ENCODE measurements at regions not wholly inside any gene's neighbourhood (a gene's known extent, or its start where the extent isn't known, plus 50 kb on each side); places are given as distances from the start of the nearest gene placed in this dataset.

DNA sequence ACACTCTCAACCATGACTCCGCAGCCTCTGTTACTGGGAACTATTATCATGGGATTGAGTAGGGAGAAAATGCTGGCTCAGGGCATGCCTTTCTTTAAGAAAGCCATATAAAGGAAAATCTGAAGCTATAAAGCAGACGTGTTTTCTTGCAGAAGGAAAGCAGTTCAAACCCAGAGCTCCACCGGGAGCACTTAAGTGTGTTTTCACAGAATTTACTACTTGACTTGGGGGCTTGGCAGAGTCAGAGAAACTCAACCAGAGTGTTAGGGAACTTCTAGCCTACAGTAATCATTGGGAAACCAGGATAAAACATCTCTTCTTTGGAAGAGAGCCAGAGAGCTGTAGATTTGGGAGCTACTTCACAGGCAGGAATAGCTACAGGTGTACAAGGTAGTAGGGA, 283.4 kb upstream of the ADRA1B start:
- Histone ChIP-seq H3K36me3 (ENCODE audit: control insufficient read depth, insufficient read depth, low read length) (no peaks in the 10 kb centered on the region), H3K9me3 (replicated peaks; ENCODE audit: control insufficient read depth, low read depth, low read length) (no peaks in the 10 kb centered on the region), H3K4me3 (ENCODE audit: low read length) (no peak overlapping the region), H3K27ac (ENCODE audit: low read length) (no peak overlapping the region), H3K4me1 (ENCODE audit: control insufficient read depth, insufficient read depth, low read length) (no peaks in the 10 kb centered on the region), H3K27me3 (ENCODE audit: control insufficient read depth, insufficient read depth, low read length) (no peaks in the 10 kb centered on the region)
- peak; percentile 20 for DNase-seq
- 17% methylated on average over 1 of the region's 3 CpGs for WGBS (ENCODE audit: insufficient coverage)

DNA sequence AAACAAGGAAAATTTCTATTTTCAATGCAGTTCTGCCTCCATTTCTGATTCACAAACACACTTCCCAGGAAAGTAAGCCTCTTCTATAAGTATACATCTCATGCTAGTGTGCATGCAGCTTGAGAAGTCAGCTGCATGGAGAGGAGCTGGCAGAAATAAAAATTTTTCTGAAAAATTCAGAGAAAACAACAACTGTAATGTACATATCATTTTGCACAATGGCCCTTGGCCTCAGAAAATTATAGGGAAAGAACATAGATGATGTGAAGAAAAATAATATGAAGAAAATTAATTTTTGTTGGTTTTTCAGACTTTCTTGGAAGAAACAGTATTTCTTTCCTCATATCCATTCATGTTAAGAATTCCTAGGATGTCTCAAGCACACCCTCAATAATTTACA, 277.8 kb upstream of the ADRA1B start:
- Histone ChIP-seq H3K4me1 (ENCODE audit: control insufficient read depth, insufficient read depth, low read length) (peaks cover 4% of the 10 kb centered on the region), H3K36me3 (ENCODE audit: control insufficient read depth, insufficient read depth, low read length) (no peaks in the 10 kb centered on the region), H3K27me3 (ENCODE audit: control insufficient read depth, insufficient read depth, low read length) (no peaks in the 10 kb centered on the region), H3K4me3 (ENCODE audit: low read length) (no peak overlapping the region), H3K9me3 (replicated peaks; ENCODE audit: control insufficient read depth, low read depth, low read length) (no peaks in the 10 kb centered on the region), H3K27ac (ENCODE audit: low read length) (no peak overlapping the region)
- no peak for DNase-seq

DNA sequence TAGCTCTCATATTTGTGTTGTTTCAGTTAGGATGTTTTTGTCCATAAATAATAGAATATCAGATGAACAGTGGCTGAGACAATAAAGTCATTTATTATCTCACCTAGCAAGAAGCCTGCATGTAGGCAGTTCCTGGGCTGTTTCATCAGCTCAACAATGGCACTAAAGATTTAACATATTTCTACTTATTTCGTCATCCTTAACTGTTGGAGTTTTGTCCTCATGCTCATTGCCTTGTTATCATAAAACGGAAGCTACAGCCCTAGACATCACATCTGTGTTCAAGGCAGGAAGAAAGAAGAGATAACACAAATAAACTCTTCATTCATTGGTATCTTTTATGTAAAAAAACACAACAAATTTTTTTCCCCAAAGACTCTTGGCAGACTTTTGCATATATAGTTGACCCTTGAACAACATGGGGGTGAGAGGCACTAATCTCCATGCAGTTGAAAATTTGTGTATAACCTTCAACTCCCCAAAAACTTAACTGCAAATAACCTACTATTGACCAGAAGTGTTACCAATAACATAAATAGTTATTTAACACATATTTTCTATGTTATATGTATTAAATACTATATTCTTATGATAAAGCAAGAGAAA, 277.2 kb upstream of the ADRA1B start:
- H3K36me3 ChIP-seq (ENCODE audit: control insufficient read depth, insufficient read depth, low read length) = no peaks in the 10 kb centered on the region
- H3K4me3 ChIP-seq (ENCODE audit: low read length) = no peak overlapping the region
- H3K27ac ChIP-seq (ENCODE audit: low read length) = no peak overlapping the region
- H3K4me1 ChIP-seq (ENCODE audit: control insufficient read depth, insufficient read depth, low read length) = peaks cover 4% of the 10 kb centered on the region
- no CpG with 5 or more reads among the region's 2 CpGs for WGBS (ENCODE audit: insufficient coverage)
- DNase-seq = no peak
- no peaks in the 10 kb centered on the region for H3K27me3 ChIP-seq (ENCODE audit: control insufficient read depth, insufficient read depth, low read length)
- H3K9me3 ChIP-seq (replicated peaks; ENCODE audit: control insufficient read depth, low read depth, low read length) = no peaks in the 10 kb centered on the region

DNA sequence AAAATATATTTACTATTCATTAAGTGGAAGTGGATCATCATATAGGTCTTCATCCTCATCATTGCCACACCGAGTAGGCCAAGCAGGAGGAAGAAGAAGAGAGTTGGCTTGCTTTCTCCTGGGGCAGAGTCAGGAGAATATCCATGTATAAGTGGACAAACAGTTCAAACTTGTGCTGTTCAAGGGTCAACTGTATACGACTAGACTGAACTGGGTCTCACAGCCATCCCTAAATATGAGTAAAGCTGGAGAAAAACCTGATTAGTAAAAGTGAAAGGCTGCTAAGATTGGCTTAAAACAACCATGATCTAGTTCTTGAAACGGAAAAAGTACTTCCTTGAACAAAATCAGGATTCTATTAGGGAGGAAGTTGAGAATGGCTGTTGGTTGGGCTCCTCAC, 276.7 kb upstream of the ADRA1B start:
- no peaks in the 10 kb centered on the region for H3K9me3 ChIP-seq (replicated peaks; ENCODE audit: control insufficient read depth, low read depth, low read length)
- no peak overlapping the region for H3K4me3 ChIP-seq (ENCODE audit: low read length)
- H3K27ac ChIP-seq (ENCODE audit: low read length) = no peak overlapping the region
- peaks cover 4% of the 10 kb centered on the region for H3K4me1 ChIP-seq (ENCODE audit: control insufficient read depth, insufficient read depth, low read length)
- WGBS (ENCODE audit: insufficient coverage) = no CpG with 5 or more reads among the region's 3 CpGs
- no peaks in the 10 kb centered on the region for H3K36me3 ChIP-seq (ENCODE audit: control insufficient read depth, insufficient read depth, low read length)
- no peaks in the 10 kb centered on the region for H3K27me3 ChIP-seq (ENCODE audit: control insufficient read depth, insufficient read depth, low read length)
- no peak for DNase-seq

DNA sequence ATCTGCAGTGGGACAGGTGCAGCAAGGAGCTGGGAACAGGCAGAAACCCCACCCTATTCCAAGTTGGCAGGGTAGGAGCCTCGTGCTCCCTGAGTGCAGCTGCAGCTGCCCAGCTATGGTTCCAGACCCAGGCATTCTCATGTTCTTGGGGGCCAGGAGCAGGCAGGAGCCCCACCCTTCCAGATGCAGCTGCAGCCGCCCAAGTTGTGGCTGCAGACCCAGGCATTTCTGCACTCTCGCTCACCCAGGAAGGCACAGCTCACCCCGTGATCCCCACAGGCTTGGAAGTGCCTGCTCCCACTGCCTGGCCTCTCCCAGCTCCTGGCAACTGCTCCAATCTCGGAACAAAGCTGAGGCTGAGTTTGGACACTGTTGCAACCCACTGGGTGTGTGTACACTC, 275.8 kb upstream of the ADRA1B start:
- Histone ChIP-seq H3K4me3 (ENCODE audit: low read length) (no peak overlapping the region), H3K36me3 (ENCODE audit: control insufficient read depth, insufficient read depth, low read length) (no peaks in the 10 kb centered on the region), H3K9me3 (replicated peaks; ENCODE audit: control insufficient read depth, low read depth, low read length) (no peaks in the 10 kb centered on the region), H3K4me1 (ENCODE audit: control insufficient read depth, insufficient read depth, low read length) (peaks cover 4% of the 10 kb centered on the region), H3K27ac (ENCODE audit: low read length) (no peak overlapping the region), H3K27me3 (ENCODE audit: control insufficient read depth, insufficient read depth, low read length) (no peaks in the 10 kb centered on the region)
- WGBS (ENCODE audit: insufficient coverage) = 77% methylated on average over 5 of the region's 5 CpGs
- peak; percentile 17 for DNase-seq

DNA sequence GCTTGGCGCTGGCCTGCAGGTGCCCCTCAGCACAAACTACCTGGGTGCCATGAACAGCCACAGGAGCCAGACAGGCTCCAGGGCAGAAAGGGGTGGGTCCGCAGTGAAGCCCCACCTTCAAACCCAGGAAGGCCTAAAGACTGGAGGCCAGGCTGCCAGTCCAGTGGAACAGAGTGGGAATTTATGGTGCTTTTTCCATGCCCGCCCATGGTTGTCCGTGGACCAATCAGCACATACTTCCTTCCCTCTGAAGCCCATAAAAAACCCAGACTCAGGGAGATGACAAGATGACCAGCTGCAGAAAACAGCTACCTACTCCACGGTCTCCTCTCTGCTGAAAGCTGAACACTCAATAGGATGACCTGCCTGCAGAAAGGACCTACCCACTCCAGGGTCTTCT, 275.4 kb upstream of the ADRA1B start:
- DNase-seq = no peak
- Histone ChIP-seq H3K4me3 (ENCODE audit: low read length) (no peak overlapping the region), H3K27ac (ENCODE audit: low read length) (no peak overlapping the region), H3K36me3 (ENCODE audit: control insufficient read depth, insufficient read depth, low read length) (no peaks in the 10 kb centered on the region), H3K4me1 (ENCODE audit: control insufficient read depth, insufficient read depth, low read length) (peaks cover 4% of the 10 kb centered on the region), H3K27me3 (ENCODE audit: control insufficient read depth, insufficient read depth, low read length) (no peaks in the 10 kb centered on the region), H3K9me3 (replicated peaks; ENCODE audit: control insufficient read depth, low read depth, low read length) (no peaks in the 10 kb centered on the region)
- 86% methylated on average over 4 of the region's 5 CpGs for WGBS (ENCODE audit: insufficient coverage)

DNA sequence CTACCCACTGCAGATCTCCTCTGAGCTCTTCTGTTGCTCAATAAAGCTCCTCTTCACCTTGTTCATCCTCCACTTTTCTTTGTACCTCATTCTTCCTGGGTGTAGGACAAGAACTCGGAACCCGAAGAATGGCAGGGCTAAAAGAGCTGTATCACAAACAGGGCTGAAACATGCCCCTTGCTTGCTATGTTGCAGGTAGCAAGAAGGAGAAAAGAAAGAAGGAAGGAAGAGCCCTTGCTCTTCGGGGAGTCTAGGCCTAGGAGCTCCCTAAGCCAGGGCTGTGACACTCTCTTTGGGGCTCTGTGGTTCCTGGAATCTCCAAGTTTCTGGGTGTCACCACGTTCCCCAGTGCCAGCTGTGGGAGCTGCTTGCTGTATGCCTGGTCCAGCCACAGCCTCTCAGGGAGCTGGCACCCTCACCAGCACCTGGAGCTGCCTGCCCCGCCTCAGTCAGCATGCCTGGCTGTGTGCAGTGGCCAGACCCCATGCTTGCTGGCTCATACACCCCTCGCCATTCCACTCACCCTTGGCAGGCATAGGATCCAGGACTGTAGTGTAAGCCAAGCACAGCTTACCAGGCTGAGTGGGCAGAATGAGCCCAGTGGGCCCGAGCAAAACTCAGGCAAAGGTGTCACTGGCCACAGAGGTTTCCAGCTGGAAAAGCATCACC, 274.8 kb upstream of the ADRA1B start:
- no peaks in the 10 kb centered on the region for H3K9me3 ChIP-seq (replicated peaks; ENCODE audit: control insufficient read depth, low read depth, low read length)
- H3K36me3 ChIP-seq (ENCODE audit: control insufficient read depth, insufficient read depth, low read length) = no peaks in the 10 kb centered on the region
- WGBS (ENCODE audit: insufficient coverage) = 84% methylated on average over 5 of the region's 7 CpGs
- peaks cover 4% of the 10 kb centered on the region for H3K4me1 ChIP-seq (ENCODE audit: control insufficient read depth, insufficient read depth, low read length)
- H3K27me3 ChIP-seq (ENCODE audit: control insufficient read depth, insufficient read depth, low read length) = no peaks in the 10 kb centered on the region
- no peak overlapping the region for H3K27ac ChIP-seq (ENCODE audit: low read length)
- no peak for DNase-seq
- H3K4me3 ChIP-seq (ENCODE audit: low read length) = no peak overlapping the region

DNA sequence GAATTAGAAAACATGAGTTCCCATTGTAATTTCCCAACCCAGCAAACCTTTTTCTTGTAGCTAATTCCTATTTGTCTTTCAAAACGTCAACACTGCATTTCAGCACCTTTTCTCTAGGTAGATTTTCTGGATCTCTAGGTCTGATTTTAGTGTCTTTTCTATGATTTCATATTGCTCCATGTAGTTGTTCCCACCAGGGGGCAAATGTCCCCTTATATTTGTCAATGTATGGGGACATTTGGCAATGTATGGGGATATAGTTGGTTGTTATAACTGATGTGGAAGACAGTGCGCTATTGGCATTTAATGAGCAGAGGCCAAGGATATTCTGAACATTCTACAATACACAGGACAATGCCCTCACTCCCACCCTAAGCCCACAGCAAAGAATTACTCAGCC, 273.9 kb upstream of the ADRA1B start:
- H3K4me1 ChIP-seq (ENCODE audit: control insufficient read depth, insufficient read depth, low read length) = peaks cover 4% of the 10 kb centered on the region
- no peak overlapping the region for H3K27ac ChIP-seq (ENCODE audit: low read length)
- no peaks in the 10 kb centered on the region for H3K36me3 ChIP-seq (ENCODE audit: control insufficient read depth, insufficient read depth, low read length)
- no CpG with 5 or more reads among the region's 2 CpGs for WGBS (ENCODE audit: insufficient coverage)
- H3K27me3 ChIP-seq (ENCODE audit: control insufficient read depth, insufficient read depth, low read length) = no peaks in the 10 kb centered on the region
- no peaks in the 10 kb centered on the region for H3K9me3 ChIP-seq (replicated peaks; ENCODE audit: control insufficient read depth, low read depth, low read length)
- no peak overlapping the region for H3K4me3 ChIP-seq (ENCODE audit: low read length)
- no peak for DNase-seq

DNA sequence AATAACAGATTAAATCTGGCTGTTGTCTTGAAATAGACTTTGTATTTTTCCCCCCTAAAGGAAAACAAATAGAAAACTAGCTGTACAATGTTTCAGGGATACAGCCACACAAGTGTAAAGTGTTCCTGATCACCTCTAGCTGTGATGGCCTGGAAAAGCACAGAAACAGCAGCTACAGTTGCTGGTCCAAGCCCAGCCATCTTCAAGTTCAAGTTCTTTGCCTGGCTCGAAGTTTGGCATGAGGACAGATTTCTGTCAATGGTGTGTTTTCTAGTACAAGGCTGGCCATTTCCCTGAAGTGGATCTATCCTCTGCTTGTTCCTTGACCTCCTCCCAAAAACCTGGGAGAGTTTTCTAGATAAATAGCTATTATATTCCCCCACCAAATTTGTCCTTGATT, 272.2 kb upstream of the ADRA1B start:
- H3K36me3 ChIP-seq (ENCODE audit: control insufficient read depth, insufficient read depth, low read length) = no peaks in the 10 kb centered on the region
- WGBS (ENCODE audit: insufficient coverage) = no CpG with 5 or more reads among the region's 1 CpG
- no peak overlapping the region for H3K27ac ChIP-seq (ENCODE audit: low read length)
- DNase-seq = no peak
- no peaks in the 10 kb centered on the region for H3K9me3 ChIP-seq (replicated peaks; ENCODE audit: control insufficient read depth, low read depth, low read length)
- H3K4me1 ChIP-seq (ENCODE audit: control insufficient read depth, insufficient read depth, low read length) = peaks cover 4% of the 10 kb centered on the region
- H3K4me3 ChIP-seq (ENCODE audit: low read length) = no peak overlapping the region
- no peaks in the 10 kb centered on the region for H3K27me3 ChIP-seq (ENCODE audit: control insufficient read depth, insufficient read depth, low read length)

DNA sequence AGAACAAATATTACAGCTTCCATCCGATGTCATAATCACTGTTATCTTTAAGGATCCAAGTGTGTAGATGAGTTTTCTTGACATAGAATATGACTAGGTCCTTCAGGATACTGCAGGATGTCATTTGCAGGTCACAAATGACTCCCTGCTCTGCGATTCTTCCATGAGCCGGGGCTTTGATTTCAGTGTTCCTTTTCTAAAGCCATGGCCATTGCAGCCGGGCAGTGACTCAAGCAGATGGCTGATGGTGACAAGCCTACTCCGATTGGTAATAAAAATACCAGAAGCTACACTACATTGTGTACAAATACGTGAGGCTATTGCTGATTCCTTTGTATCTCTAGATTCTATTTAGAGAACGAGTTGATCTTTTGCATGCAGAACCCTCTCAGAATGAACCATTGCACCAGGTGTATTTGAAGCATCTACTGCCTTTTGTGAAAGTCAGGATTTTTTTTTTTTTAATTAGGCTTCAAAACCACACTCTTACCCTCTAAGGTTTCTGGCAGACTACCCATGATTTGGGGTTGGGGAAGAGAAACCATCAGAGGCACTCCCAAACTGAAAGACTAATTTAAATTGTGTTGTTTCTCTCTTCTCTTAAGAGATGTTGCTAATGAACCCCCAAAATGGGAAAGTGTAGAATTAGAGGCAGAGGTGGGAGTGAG, 271.0 kb upstream of the ADRA1B start:
- Histone ChIP-seq H3K27ac (ENCODE audit: low read length) (no peak overlapping the region), H3K36me3 (ENCODE audit: control insufficient read depth, insufficient read depth, low read length) (no peaks in the 10 kb centered on the region), H3K9me3 (replicated peaks; ENCODE audit: control insufficient read depth, low read depth, low read length) (no peaks in the 10 kb centered on the region), H3K4me3 (ENCODE audit: low read length) (no peak overlapping the region), H3K4me1 (ENCODE audit: control insufficient read depth, insufficient read depth, low read length) (peaks cover 4% of the 10 kb centered on the region), H3K27me3 (ENCODE audit: control insufficient read depth, insufficient read depth, low read length) (no peaks in the 10 kb centered on the region)
- DNase-seq = no peak
- WGBS (ENCODE audit: insufficient coverage) = 25% methylated on average over 2 of the region's 7 CpGs

Measured in muscle of leg (tissue), 3 donors.